ENCODE measurements at regions not wholly inside any gene's neighbourhood (a gene's known extent, or its start where the extent isn't known, plus 50 kb on each side); places are given as distances from the start of the nearest gene placed in this dataset.

- no peak for DNase-seq (ENCODE audit: low read depth in 2 of 2)
Measured at GRCh38 chr2:120401275-120402066, 55.5 kb downstream of the INHBB start.

GRCh38 chr2:120402067-120402433, 56.1 kb downstream of the INHBB start:
- DNase-seq (ENCODE audit: low read depth in 2 of 2) = no peak

- no peak for DNase-seq (ENCODE audit: low read depth in 2 of 2)
Measured at GRCh38 chr2:120402508-120402907, 56.6 kb downstream of the INHBB start.

- no peak for DNase-seq (ENCODE audit: low read depth in 2 of 2)
Measured at GRCh38 chr2:120403261-120403660, 57.3 kb downstream of the INHBB start.

- no peak for DNase-seq (ENCODE audit: low read depth in 2 of 2)
Measured at GRCh38 chr2:120403676-120404075, 57.7 kb downstream of the INHBB start.

GRCh38 chr2:120404274-120404673, 58.3 kb downstream of the INHBB start:
- DNase-seq (ENCODE audit: low read depth in 2 of 2) = no peak

- DNase-seq (ENCODE audit: low read depth in 2 of 2) = no peak
Measured at GRCh38 chr2:120404941-120405758, 59.2 kb downstream of the INHBB start.

- no peak for DNase-seq (ENCODE audit: low read depth in 2 of 2)
Measured at GRCh38 chr2:120405759-120406099, 59.8 kb downstream of the INHBB start.

- no peak for DNase-seq (ENCODE audit: low read depth in 2 of 2)
Measured at GRCh38 chr2:120406566-120406965, 60.6 kb downstream of the INHBB start.

- no peak for DNase-seq (ENCODE audit: low read depth in 2 of 2)
Measured at GRCh38 chr2:120410487-120410886, 64.6 kb downstream of the INHBB start.

GRCh38 chr2:120415060-120415459, 69.1 kb downstream of the INHBB start:
- DNase-seq (ENCODE audit: low read depth in 2 of 2) = no peak

- DNase-seq (ENCODE audit: low read depth in 2 of 2) = no peak
Measured at GRCh38 chr2:120415728-120416509, 70.0 kb downstream of the INHBB start.

- DNase-seq (ENCODE audit: low read depth in 2 of 2) = no peak
Measured at GRCh38 chr2:120418174-120418787, 72.3 kb downstream of the INHBB start.

GRCh38 chr2:120419073-120419472, 73.1 kb downstream of the INHBB start:
- no peak for DNase-seq (ENCODE audit: low read depth in 2 of 2)

GRCh38 chr2:120419955-120420354, 74.0 kb downstream of the INHBB start:
- DNase-seq (ENCODE audit: low read depth in 2 of 2) = no peak

GRCh38 chr2:120421126-120421829, 75.3 kb downstream of the INHBB start:
- no peak for DNase-seq (ENCODE audit: low read depth in 2 of 2)

GRCh38 chr2:120421830-120422175, 75.9 kb downstream of the INHBB start:
- no peak for DNase-seq (ENCODE audit: low read depth in 2 of 2)

- no peak for DNase-seq (ENCODE audit: low read depth in 2 of 2)
Measured at GRCh38 chr2:120422465-120423160, 76.7 kb downstream of the INHBB start.

GRCh38 chr2:120423167-120423943, 77.4 kb downstream of the INHBB start:
- DNase-seq (ENCODE audit: low read depth in 2 of 2) = no peak

- no peak for DNase-seq (ENCODE audit: low read depth in 2 of 2)
Measured at GRCh38 chr2:120424274-120424796, 78.4 kb downstream of the INHBB start.

Measured in stimulated activated CD8-positive, alpha-beta memory T cell treated with anti-CD3 and anti-CD28 coated beads, Interleukin-2, amount 100 ng/mL, for 48 hours (primary cell).